ENCODE measurements at regions not wholly inside any gene's neighbourhood (a gene's known extent, or its start where the extent isn't known, plus 50 kb on each side); places are given as distances from the start of the nearest gene placed in this dataset.

DNA sequence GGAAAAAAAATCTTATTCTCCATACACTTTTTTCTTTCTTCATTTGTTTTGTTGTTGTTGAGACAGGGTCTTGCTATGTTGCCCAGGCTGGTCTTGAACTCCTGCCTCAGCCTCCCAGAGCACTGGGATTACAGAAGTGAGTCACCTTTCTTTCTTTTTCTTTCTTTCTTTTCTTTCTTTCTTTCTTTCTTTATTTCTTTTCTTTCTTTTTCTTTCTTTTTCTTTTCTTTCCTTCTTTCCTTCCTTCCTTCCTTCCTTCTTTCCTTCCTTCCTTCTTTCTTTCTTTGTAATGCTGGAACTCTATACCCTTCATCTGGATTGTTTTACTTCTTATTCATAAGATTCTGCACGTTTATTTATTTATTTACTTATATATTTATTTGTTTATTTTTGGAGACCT, 94.5 kb upstream of the TNRC6A start:
- TF ChIP-seq POLR2AphosphoS5 (IDR thresholded peaks at IDR 0.05; ENCODE audit: borderline replicate concordance, low read depth, low read length): no peak
- no peak for TF ChIP-seq EZH2 (IDR thresholded peaks at IDR 0.05)

Measured in SK-N-MC (cell line).